ENCODE measurements at regions not wholly inside any gene's neighbourhood (a gene's known extent, or its start where the extent isn't known, plus 50 kb on each side); places are given as distances from the start of the nearest gene placed in this dataset.

DNA sequence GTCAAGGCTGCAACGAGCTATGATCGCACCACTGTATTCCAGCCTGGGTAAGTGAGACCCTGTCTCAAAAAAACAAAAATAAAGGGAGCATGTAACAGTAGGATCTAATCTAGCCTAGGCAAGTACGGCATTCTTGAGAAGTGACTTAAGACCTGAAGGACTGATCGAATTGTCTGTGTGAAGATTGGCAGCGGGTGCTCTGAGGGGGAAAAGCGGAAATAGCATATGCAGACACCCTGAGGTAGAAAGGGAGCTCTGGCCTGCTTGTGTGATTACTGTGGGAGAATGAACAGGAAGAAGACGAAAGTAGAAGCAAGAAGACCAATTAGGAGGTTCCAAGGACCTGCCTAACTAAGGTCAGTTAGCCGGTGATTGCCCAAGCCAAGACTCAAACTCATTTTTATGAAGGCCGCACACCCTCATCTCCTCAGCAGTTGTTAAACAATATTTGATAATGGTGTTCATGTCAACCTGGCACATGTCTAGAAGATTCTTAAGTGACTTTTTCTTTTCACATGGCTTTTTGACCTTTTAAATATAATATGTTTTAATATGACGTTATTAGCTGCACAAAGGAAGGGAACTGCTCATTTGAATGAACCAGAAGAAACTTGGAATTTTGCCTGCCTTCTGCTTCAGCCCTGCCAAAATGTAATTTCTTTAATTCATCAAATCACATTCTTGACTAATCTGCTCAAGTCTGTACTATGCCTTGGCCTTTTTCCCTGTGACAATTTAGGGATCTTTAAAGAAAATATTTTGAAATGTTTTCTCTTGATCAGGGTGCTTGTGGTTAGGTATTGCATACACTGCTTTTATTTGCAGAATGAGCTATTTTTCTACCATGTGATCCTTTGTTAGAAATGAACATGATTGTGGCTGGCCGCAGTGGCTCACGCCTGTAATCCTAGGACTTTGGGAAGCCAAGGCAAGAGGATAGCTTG, 289.2 kb upstream of the DMRT1 start:
- DNase-seq (ENCODE audit: low read depth in 2 of 2), result no peak

DNA sequence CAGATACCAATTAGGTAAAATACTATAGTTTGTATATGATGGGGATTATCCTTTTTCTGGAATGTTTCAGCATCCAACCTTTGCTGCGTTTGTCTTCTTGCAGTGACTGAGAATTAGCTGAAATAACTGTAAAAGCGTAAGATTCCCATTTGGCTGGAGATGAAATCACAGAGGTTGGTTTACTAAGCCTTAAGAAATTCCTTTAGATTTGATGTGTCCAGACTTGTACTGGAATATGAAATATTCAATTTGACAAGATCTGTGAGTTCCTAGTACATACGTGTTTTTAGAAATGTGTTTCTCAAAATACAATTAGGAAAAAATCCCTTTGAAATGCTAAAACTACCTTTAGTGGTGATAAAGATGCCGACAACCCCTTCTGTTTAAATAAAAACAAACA, 286.0 kb upstream of the DMRT1 start:
- no peak for DNase-seq (ENCODE audit: low read depth in 2 of 2)

DNA sequence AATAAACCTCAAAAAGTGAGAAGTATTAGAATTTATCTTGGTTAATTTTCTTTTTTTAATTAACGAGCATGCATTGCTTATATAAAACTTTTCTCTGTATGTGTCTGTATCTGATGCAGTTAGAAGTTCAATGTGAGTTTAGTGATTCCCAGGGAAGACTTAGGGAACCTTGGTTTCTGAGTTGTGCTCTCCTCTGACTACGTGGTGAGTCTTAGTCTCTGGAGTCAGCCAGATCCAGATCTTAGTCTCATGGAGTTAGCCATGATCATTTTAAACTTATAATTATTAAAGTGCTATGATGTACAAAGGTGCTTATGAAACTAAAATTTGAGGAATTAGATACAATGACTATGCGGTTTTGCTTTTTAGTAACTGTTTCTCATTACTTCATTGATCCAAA, 285.3 kb upstream of the DMRT1 start:
- DNase-seq (ENCODE audit: low read depth in 2 of 2), result no peak

DNA sequence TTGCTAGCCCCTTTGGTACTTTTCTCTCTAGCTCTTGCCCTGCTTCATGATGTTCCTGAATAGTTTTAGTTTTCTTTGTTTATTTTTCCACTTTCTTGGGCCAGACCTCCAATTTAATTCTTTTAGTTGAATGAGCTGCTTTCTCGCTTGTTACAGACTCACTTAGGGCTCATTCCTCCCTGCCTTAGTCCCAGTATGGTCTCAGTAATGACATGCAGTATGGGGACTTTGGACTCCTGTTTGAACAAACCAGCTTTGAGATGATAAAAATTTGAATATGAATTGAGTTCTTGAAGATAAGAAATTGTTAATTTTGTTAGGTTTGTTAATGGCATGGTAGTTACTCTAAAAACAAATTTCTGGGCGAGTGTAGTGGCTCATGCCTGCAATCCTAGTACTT, 284.8 kb upstream of the DMRT1 start:
- DNase-seq (ENCODE audit: low read depth in 2 of 2), result no peak

DNA sequence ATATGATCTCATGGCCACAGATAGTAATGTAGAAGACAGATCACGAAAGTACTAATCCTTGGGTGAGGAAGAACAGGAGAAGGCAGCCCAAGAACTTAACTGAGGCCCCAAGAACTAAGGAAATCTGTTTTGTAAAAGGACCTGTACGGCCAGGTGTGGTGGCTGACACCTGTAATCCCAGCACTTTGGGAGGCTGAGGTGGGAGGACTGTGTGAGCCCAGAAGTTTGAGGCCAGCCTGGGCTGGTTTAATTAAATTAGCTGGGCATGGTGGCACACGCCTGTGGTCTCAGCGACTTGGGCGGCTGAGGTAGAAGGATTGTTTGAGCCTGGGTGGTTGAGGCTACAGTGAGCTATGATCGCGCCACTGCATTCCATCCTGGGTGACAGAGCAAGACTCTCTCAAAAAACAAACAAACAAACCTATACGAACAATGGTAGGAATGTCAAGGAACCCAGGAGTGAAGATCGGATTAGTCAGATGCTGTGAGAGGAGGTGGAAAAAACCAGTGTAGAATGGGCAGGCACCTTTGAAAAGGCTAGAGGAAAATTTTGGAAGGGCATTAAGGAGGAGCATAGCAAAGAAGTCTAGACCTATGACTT, 283.8 kb upstream of the DMRT1 start:
- DNase-seq (ENCODE audit: low read depth in 2 of 2), result no peak

DNA sequence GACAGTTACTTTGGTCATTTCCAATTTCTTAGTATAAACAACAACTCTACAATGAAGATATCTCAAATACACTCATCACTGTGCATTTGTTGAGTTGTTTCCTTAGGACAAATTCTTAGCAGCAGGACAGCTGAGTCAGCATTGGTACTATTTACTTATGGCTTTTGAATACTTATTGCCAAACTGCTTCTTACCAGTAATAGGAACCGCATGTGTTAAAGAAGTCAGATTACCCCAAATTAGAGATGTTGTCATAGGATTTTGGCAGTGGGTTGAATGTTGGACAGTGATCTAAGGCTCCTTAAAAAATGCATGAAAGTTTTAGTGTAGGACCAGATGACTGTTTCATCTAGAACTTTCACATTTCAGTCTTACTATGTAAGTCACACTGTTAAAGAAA, 280.1 kb upstream of the DMRT1 start:
- no peak for DNase-seq (ENCODE audit: low read depth in 2 of 2)

DNA sequence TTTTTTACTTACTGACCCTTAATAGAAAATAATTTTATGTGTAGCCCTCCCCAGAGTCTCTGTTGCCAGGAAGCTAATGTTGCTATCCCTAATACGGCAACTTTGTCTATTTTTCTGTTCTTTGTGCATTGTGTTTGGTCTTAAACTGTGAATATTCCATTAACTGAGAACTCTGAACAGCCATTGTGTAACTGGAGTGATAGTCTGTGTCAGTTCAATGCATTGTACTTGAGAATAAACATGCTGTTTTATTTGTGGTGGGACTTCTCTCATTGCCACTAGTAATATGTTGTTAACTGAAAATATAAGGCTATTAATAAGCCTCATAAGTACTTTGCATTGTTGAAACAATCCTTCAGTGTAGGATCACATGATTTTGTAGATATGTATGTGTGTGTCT, 278.3 kb upstream of the DMRT1 start:
- no peak for DNase-seq (ENCODE audit: low read depth in 2 of 2)

DNA sequence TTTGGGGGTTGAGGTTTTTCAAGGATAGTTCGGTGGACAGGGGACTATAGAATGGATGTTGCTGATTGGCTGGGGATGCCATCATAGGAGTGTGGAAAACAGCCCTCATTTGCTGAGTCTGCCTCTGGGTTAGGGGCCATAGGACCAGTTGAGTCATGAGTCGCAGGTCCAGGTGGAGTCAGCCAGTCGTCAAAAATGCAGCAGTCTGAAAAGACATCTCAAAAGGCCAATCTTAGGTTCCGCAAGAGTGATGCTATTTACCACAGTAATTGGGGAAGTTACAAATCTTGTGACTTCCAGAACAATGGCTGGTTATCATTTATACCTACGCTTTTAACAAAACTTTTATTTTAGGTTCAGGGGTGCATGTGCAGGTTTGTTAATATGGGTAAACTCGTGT, 276.0 kb upstream of the DMRT1 start:
- DNase-seq (ENCODE audit: low read depth in 2 of 2), result no peak

DNA sequence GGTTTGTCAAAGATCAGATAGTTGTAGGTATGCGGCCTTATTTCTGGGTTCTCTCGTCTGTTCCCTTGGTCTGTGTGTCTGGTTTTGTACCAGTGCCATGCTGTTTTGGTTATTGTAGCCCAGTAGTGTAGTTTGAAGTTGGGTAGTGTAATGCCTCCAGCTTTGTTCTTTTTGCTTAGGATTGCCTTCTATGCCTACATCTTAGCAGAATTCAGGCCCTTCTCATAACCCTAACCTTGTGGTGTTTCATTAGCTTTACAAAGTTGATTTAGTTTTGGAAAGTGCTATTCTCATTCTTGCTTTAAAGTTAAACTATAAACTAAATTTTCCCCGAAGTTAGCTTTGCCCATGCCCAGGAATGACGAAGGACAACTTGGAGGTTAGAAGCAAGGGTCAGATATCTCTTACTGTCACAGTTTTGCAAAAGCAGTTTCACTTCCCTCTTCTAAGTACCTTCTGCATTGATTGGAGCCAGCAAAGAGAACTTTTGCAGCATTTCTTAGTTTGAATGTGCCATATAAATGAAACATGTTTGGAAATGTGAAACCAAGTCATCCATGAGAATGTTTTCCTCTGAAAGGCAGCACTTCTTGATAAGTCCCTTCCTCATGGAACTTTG, 274.3 kb upstream of the DMRT1 start:
- DNase-seq (ENCODE audit: low read depth in 2 of 2), result no peak

DNA sequence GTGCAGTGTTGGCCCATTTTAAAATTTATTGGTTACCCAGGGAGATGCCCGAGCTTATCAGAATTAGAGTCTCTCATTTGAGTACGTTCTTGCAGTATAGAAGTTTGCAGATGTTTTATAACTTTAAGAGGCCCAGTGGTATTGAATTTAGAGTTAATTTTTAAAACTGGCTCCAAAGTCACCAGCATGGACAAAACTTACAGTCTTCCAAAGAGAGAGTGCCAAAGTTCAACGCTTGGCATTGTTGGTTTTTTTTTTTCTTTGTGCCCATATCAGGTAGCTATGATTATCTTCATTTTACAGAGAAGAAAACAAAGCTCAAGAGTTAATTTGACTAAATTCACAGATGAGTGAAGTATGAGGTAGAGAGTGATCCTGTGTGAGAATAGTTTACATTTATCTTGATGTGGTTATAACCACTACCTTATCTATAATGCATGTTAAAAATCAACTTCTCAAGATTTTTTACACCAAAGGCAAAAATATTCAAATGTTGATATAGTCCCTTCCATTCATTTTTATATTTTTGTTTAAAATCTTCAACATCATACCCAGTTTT, 273.7 kb upstream of the DMRT1 start:
- DNase-seq (ENCODE audit: low read depth in 2 of 2), result no peak

DNA sequence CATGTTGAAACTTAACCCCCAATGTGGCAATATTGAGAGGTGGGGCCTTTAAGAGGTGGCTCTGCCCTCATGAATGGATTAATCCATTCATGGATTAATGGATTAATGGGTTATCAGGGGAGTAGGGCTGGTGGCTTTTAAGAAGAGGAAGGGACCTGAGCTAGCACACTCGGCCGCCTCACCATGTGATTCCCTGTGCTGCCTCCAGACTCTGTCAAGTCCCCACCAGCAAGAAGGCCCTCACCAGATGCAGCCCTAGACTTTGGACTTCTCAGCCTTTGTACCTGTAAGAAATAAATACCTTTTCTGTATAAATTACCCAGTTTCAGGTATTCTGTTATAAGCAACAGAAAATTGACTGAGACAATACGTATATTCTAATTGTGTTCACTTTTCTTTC, 272.2 kb upstream of the DMRT1 start:
- no peak for DNase-seq (ENCODE audit: low read depth in 2 of 2)

DNA sequence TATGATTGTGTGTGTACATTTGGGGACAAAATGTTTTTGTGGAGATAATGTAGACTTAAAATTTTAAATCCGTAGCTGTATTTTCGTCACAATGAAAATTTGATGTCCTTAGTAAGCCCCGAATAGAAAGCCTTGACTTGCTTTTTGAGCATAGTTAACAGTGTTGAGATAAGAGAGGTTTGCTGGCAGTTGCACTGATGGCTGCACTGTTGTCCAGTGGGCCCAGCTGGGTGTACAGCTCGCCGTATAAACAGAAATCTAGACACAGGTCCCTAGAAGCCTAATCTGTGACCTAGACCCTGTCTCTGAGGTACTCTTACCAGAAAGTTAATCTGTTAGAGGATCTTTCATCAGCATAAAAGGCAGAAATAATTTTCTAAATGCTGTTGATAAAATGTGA, 271.3 kb upstream of the DMRT1 start:
- DNase-seq (ENCODE audit: low read depth in 2 of 2), result no peak

DNA sequence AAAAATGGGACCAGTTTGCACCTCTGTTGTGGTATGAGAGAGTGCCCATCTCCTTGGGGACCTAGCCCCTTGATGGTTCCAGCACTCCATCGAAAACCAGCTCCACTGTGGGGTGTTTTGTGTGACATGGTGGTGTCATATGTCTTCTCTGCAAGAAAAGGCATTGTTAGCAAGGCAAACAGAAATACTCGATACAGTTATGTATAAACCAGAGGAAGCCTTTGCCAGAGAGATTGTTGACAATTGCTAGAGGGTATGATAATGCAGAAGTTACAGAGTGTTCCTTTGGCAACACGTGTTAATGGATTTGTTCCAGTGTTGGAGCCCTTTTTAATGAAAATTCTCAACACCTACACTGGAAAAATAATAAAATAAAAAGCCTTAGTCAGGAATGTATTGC, 270.4 kb upstream of the DMRT1 start:
- no peak for DNase-seq (ENCODE audit: low read depth in 2 of 2)

DNA sequence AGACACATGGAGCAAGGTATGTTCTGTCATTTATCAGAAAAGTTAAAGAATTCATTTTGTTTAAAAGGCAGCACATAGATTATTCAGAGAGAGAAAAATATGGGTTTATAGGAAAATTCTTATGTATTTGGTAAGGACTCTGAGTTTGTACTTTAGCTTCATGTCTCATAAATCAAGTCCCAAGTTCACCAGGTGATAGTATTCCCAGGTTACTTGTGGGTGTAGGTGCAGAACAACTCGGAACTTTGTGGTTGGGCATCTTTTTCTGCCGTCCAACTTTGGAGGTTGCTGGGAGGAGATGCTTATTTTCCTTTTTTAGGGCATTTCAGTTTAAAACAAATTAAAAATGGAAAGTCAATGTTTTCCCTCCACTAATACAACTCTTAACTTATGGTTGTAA, 269.8 kb upstream of the DMRT1 start:
- no peak for DNase-seq (ENCODE audit: low read depth in 2 of 2)

DNA sequence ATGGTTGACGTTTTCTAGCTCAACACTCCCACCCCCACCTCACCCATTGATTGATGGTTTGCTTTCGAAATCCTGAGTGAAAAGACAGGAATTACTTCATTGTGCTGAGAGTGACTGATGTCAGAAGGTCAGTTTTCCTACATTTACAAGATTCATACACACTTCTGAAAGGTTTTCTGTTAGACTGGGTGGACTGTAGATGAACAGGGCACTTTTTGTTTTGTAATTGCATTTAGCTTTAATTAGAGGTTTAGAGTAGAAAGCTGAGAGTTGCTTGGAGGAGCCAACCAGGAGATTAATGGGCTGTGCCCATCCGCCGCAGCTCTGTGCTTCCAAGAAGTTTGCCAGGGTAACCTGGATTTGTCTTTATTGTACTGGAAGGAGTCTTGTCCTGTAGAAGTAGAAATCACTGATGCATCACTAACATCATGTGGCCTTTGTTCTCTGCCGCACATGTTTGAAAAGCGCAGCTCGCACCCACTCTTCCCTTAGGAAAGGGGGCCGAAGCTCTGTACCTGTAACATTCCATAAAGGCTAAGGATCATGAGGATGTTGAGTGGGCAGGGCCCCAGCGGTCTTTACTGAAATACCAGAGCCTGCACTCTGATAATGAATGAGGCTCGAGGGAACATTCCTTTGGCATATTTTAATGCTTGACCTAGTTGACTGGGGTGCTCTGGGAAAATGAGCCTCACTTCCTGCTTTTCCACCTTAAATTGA, 267.6 kb upstream of the DMRT1 start:
- DNase-seq (ENCODE audit: low read depth in 2 of 2), result no peak

DNA sequence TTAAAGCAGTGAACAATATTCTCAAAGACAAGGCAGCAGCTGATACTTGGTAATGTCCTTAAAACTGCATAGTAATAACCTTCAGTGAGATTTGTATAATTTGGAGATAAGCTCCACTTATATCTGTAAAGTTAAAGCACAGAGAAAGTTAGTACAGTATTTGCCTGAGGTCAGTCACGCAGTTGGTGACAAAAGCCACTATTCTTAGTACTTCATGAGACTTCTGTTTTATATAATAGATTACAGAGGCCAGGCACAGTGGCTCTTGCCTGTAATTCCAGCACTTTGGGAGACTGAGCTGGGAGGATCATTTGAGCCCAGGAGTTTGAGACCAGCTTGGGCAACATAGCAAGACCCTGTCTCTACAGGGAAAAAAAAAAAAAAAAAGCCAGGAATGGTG, 266.4 kb upstream of the DMRT1 start:
- no peak for DNase-seq (ENCODE audit: low read depth in 2 of 2)

DNA sequence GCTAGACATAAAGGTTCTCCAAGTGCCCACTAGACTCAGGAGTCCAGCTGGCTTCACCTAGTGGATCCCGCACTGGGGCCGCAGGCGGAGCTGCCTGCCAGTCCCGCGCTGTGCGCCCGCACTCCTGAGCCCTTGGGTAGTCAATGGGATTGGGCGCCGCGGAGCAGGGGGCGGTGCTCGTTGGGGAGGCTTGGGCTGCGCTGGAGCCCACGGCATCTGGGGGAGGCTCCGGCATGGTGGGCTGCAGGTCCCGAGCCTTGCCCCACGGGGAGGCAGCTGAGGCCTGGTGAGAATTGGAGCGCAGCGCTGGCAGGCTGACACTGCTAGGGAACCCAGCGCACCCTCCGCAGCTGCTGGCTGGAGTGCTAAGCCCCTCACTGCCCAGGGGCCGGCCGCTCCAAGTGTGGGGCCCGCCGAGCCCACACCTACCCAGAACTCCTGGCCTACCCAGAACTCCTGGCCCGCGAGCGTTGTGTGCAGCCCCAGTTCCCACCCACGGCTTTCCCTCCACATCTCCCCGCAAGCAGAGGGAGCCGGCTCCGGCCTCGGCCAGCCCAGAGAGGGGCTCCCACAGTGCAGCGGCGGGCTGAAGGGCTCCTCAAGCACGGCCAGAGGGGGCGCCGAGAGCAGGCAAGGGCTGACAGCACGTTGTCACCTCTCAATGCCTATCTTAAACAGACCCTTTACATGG, 260.7 kb upstream of the DMRT1 start:
- DNase-seq (ENCODE audit: low read depth in 2 of 2), result no peak

DNA sequence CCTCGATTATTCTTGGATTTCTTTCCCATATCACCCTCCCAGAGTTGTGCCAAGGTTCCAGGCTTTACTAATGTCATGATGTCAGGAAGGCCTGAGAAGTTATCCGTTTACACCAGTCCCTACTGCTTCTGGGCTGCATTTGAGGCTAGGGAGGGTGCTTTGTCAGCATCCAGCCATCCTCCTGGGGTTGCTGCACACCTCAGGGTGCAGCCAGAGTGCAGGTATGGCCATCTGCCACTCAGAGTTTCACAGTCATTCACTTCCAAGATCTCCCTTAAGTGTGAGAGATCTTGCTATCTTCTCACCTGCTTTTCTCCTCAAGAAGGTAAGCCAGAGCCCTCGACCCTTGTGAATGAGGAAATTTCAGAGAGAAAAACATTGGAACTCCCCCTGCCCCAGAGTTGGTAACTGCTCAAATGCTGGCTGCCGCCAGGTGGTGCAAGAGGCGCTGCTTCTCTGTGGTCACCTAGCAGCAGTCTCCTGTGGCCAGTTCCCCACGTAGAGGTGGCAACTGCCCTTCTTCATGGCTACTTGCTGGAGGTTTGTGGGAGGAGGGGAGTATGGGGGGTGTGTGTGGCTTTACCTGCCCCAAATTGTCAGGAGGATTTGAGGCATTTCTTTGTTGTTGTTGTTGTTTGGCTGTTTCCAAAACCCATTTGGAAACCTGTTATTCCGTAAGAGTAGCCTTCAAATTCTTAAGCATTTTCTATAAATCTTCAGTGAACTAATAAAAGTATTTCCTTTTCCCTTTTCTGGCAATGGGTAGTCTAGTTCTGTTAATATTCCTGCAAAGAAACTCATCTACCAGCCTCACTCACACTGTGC, 259.6 kb upstream of the DMRT1 start:
- no peak for DNase-seq (ENCODE audit: low read depth in 2 of 2)

DNA sequence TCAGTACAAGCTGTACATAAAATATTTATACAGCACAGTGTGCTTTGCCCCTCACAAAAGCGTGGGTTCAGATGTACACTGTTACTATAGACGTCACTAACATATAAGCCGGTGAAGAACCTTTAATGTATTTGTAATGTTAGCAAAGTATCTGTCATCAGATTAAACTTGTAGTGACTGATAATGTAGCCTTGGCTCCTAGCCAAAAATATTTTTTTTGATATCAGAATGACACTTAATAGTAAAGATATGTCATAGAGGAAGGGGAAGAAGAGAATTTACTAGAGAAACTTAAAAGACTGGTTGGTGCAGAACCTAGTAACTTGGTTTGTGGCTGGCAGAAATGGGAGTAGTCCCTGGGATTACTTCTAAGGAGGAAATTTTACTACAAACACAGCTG, 258.7 kb upstream of the DMRT1 start:
- no peak for DNase-seq (ENCODE audit: low read depth in 2 of 2)

DNA sequence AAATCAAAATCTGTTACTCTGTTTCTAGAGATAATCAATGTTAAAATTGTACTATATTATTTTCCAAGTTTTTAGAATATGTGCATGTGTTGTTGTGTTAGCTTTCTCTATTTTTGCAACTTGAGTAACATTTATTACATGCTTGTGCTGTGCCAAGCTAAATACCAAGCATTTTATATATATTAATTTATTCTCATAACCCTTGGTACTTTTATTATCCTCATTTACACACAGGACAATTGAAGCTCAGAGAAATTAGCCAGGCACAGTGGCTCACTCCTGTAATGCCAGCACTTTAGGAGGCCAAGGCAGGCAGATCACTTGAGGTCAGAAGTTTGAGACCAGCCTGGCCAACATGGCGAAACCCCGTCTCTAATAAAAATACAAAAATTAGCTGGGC, 254.0 kb upstream of the DMRT1 start:
- DNase-seq (ENCODE audit: low read depth in 2 of 2), result no peak

DNA sequence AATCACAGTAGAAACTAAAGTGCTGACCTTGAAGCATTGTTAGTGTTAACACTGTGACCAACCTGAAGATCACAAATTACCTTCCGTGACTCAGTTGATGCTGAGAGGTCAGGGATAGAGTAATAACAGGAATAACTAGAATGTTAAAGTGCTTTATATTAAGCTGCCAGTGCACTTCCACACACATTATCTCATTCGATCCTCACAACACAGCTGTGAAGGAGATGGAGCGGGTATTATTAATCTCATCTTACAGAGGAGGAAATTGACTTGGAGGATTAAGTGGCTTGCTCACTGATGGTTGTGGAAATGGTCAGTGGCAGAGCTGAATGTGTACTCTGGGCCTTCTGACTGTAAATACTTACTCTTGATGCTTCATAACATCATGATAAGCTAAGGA, 252.5 kb upstream of the DMRT1 start:
- no peak for DNase-seq (ENCODE audit: low read depth in 2 of 2)
